HL-60 (cell line): ENCODE measurements at regions not wholly inside any gene's neighbourhood (a gene's known extent, or its start where the extent isn't known, plus 50 kb on each side); places are given as distances from the start of the nearest gene placed in this dataset.

ENCODE experiments used
- DNase-seq, 2 experiments: peaks; one replicate each; pipeline ENCODE4 v3.0.0-alpha.2; 2010 to 2020; ENCODE audit warnings: low read depth in 1 of 2, low spot score in 1 of 2
- H3K27ac ChIP-seq: fragments of 250-450 bp; sonication (Bioruptor Pico); replicated peaks from 2 replicates; pipeline ENCODE4 v1.5.1; 2020; ENCODE audit warnings: mild to moderate bottlenecking, moderate library complexity
- H3K27me3 ChIP-seq: fragments of 250-450 bp; sonication (Bioruptor Pico); 2 replicates; pipeline ENCODE4 v1.5.1; 2021; ENCODE audit warnings: mild to moderate bottlenecking, moderate library complexity; ENCODE audit not compliant: insufficient read depth, poor library complexity, severe bottlenecking
- H3K4me3 ChIP-seq: replicated peaks from 2 replicates; pipeline ENCODE4 v1.5.1; 2011; ENCODE audit warnings: mild to moderate bottlenecking, control low read depth, low read length; ENCODE audit not compliant: insufficient read depth
- GABPA ChIP-seq: IDR thresholded peaks from 2 replicates; pipeline ENCODE4 v1.6.1; 2012; ENCODE audit warnings: low read depth
- POLR2AphosphoS5 ChIP-seq: IDR thresholded peaks from 2 replicates; pipeline ENCODE4 v1.6.1; 2012; ENCODE audit warnings: low read depth
- SPI1 ChIP-seq: IDR thresholded peaks from 2 replicates; pipeline ENCODE4 v1.6.1; 2012; ENCODE audit warnings: low read depth, mild to moderate bottlenecking, borderline replicate concordance
- TF ChIP-seq, protein P1 (sequence below): IDR thresholded peaks from 2 replicates; pipeline ENCODE4 v1.6.1; 2012; ENCODE audit warnings: low read depth; ENCODE audit not compliant: insufficient replicate concordance
- TF ChIP-seq, protein P2 (sequence below): IDR thresholded peaks from one replicate; pipeline ENCODE4 v1.5.1; 2011; ENCODE audit warnings: low read length, control low read depth, inconsistent platforms; ENCODE audit not compliant: insufficient read depth

DNA sequence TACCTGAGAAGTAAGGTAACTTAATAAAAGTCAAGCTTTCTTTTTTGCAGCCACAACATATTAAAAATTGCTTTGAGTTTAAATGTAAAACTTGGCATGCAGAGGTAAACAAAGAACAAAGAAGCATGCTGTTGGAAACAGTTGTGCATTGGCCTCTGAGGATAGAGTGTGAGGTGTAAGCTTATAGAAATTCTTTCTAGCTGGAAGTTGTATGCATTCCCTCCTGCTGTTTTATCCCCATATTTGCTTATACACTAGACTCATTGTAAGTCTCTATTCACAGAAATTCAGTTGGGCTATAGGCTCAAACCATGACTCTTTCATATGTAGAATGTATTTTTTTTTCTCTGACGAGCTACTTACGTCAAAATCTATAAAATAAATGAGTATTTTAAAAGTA lies 316.3 kb downstream of the SLC6A15 start:
- Histone ChIP-seq H3K27me3 (no peaks in the 10 kb centered on the region), H3K27ac (no peak overlapping the region), H3K4me3 (no peak overlapping the region)
- DNase-seq: no peak
- TF ChIP-seq POLR2AphosphoS5: no peak
- no peak for TF ChIP-seq GABPA
- TF ChIP-seq, protein P1, sequence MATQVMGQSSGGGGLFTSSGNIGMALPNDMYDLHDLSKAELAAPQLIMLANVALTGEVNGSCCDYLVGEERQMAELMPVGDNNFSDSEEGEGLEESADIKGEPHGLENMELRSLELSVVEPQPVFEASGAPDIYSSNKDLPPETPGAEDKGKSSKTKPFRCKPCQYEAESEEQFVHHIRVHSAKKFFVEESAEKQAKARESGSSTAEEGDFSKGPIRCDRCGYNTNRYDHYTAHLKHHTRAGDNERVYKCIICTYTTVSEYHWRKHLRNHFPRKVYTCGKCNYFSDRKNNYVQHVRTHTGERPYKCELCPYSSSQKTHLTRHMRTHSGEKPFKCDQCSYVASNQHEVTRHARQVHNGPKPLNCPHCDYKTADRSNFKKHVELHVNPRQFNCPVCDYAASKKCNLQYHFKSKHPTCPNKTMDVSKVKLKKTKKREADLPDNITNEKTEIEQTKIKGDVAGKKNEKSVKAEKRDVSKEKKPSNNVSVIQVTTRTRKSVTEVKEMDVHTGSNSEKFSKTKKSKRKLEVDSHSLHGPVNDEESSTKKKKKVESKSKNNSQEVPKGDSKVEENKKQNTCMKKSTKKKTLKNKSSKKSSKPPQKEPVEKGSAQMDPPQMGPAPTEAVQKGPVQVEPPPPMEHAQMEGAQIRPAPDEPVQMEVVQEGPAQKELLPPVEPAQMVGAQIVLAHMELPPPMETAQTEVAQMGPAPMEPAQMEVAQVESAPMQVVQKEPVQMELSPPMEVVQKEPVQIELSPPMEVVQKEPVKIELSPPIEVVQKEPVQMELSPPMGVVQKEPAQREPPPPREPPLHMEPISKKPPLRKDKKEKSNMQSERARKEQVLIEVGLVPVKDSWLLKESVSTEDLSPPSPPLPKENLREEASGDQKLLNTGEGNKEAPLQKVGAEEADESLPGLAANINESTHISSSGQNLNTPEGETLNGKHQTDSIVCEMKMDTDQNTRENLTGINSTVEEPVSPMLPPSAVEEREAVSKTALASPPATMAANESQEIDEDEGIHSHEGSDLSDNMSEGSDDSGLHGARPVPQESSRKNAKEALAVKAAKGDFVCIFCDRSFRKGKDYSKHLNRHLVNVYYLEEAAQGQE: no peak
- TF ChIP-seq, protein P2, sequence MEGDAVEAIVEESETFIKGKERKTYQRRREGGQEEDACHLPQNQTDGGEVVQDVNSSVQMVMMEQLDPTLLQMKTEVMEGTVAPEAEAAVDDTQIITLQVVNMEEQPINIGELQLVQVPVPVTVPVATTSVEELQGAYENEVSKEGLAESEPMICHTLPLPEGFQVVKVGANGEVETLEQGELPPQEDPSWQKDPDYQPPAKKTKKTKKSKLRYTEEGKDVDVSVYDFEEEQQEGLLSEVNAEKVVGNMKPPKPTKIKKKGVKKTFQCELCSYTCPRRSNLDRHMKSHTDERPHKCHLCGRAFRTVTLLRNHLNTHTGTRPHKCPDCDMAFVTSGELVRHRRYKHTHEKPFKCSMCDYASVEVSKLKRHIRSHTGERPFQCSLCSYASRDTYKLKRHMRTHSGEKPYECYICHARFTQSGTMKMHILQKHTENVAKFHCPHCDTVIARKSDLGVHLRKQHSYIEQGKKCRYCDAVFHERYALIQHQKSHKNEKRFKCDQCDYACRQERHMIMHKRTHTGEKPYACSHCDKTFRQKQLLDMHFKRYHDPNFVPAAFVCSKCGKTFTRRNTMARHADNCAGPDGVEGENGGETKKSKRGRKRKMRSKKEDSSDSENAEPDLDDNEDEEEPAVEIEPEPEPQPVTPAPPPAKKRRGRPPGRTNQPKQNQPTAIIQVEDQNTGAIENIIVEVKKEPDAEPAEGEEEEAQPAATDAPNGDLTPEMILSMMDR: no peak
- no peak for TF ChIP-seq SPI1

- TF ChIP-seq POLR2AphosphoS5 (no peak), GABPA (no peak), SPI1 (no peak)
- TF ChIP-seq, protein P1: no peak
- TF ChIP-seq, protein P2: no peak
- no peak for DNase-seq
- Histone ChIP-seq H3K27ac (no peak overlapping the region), H3K27me3 (no peaks in the 10 kb centered on the region), H3K4me3 (no peak overlapping the region)
Measured at GRCh38 chr12:84594157-84594556, 318.4 kb downstream of the SLC6A15 start.

GRCh38 chr12:84585776-84586395 lies 326.7 kb downstream of the SLC6A15 start:
- no peaks in the 10 kb centered on the region for H3K27me3 ChIP-seq
- no peak overlapping the region for H3K4me3 ChIP-seq
- no peak overlapping the region for H3K27ac ChIP-seq
- no peak for DNase-seq
- no peak for TF ChIP-seq SPI1
- TF ChIP-seq, protein P2: no peak
- no peak for TF ChIP-seq POLR2AphosphoS5
- no peak for TF ChIP-seq GABPA
- TF ChIP-seq, protein P1: no peak
